GM12891 (cell line): ENCODE measurements at regions not wholly inside any gene's neighbourhood (a gene's known extent, or its start where the extent isn't known, plus 50 kb on each side); places are given as distances from the start of the nearest gene placed in this dataset.

Experiments
- DNase-seq: peaks from one replicate; pipeline ENCODE4 v3.0.0; 2011; ENCODE audit warnings: low spot score; ENCODE audit not compliant: insufficient read length
- FAIRE-seq: peaks from 2 replicates; lab custom pipeline; 2011; peaks lifted over from hg19 to GRCh38; lab: Jason Lieb, UNC
- PAX5 ChIP-seq: IDR thresholded peaks from 2 replicates; pipeline ENCODE4 v1.6.1; 2011; ENCODE audit warnings: low read length, moderate library complexity, mild to moderate bottlenecking; ENCODE audit not compliant: insufficient read depth, severe bottlenecking
- POLR2A ChIP-seq: IDR thresholded peaks from 2 replicates; pipeline ENCODE4 v1.6.1; 2011; ENCODE audit warnings: low read depth, low read length, control low read depth
- POLR2AphosphoS5 ChIP-seq: IDR thresholded peaks from 2 replicates; pipeline ENCODE4 v1.6.1; 2011; ENCODE audit warnings: low read depth, low read length, control low read depth
- POU2F2 ChIP-seq: IDR thresholded peaks from 2 replicates; pipeline ENCODE4 v1.6.1; 2011; ENCODE audit warnings: low read depth, mild to moderate bottlenecking, control low read depth, low read length, moderate library complexity
- SPI1 ChIP-seq: IDR thresholded peaks from 2 replicates; pipeline ENCODE4 v1.6.1; 2011; ENCODE audit warnings: low read depth, low read length, control low read depth
- TAF1 ChIP-seq: IDR thresholded peaks from 2 replicates; pipeline ENCODE4 v1.6.1; 2011; ENCODE audit warnings: low read depth, low read length, control low read depth

DNA sequence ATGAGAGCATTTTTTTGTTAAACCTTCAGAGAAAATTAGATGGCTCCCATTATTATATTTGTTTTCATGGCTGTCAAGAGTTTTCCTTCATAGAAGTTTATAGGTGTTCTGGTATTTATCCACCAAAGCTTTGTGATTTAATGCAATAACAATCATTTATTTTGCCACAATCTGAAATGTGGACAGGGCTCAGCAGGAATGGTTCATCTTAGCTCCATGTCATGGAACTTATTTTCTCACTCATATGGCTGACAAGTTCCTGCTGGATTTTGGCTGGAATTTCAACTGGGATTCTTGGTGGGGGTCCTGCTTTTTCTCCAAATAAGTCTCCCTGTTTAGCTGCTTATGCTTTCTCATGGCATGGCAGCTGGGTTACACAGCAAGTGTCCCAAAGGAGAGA, 876.7 kb downstream of the QKI start:
- TF ChIP-seq POU2F2 (no peak), POLR2AphosphoS5 (no peak), PAX5 (no peak), TAF1 (no peak), POLR2A (no peak), SPI1 (no peak)
- DNase-seq: no peak
- FAIRE-seq: no peak

- no peak for TF ChIP-seq TAF1
- TF ChIP-seq POLR2A: no peak
- no peak for FAIRE-seq
Observed at GRCh38 chr6:164290101-164290500, 875.6 kb downstream of the QKI start.

GRCh38 chr6:164286011-164286410, 871.5 kb downstream of the QKI start:
- no peak for DNase-seq
- TF ChIP-seq POLR2A (no peak), SPI1 (no peak), POU2F2 (no peak), POLR2AphosphoS5 (no peak), TAF1 (no peak), PAX5 (no peak)
- no peak for FAIRE-seq

More at GRCh38 chr6:164290101-164290500, 875.6 kb downstream of the QKI start:
- DNase-seq: no peak

DNA sequence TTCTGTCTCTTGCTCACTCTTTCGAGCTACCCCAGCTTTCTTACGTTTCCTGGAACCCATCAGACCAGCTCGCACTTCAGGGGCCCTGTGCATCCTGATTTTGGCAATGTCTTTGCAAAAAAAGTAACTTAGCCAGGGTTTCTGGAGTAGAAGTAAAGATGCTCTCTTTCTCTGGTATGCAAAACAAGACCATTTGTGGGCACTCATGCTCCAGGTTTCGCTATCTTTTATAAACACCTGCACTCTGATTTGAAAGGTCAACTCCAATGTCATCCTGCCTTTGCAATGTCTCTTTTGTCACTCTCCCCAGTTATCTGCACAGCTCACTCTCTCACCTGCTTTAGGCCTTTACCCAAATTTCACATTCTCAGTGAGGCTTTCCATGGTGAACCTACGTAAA, 869.1 kb downstream of the QKI start:
- FAIRE-seq (no peak), DNase-seq (no peak)
- TF ChIP-seq POLR2A: no peak
- TF ChIP-seq POU2F2: no peak
- TF ChIP-seq TAF1: no peak
- no peak for TF ChIP-seq SPI1
- no peak for TF ChIP-seq PAX5
- no peak for TF ChIP-seq POLR2AphosphoS5

DNA sequence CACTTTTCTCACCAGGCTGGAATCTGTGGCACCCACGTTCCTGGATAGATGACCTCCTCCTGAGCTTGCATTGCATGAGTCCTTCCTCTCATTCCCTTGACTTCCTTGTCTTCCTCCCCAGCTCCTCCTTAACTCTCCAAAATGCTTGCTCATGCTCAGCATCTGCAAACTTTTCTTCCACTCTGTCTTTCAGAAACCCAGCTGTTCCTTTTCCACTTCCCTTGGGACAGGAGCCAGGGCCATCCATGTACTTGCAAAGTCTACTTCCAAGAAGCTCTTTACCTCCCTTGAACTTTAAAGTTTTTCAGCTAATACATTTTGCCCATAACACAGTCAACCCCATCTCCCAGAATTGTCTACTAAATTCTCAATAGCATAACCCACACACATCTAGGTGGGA, 861.7 kb downstream of the QKI start:
- no peak for DNase-seq
- FAIRE-seq: no peak
- TF ChIP-seq SPI1: no peak
- no peak for TF ChIP-seq POLR2AphosphoS5
- TF ChIP-seq PAX5: no peak
- no peak for TF ChIP-seq TAF1
- no peak for TF ChIP-seq POLR2A
- TF ChIP-seq POU2F2: no peak

DNA sequence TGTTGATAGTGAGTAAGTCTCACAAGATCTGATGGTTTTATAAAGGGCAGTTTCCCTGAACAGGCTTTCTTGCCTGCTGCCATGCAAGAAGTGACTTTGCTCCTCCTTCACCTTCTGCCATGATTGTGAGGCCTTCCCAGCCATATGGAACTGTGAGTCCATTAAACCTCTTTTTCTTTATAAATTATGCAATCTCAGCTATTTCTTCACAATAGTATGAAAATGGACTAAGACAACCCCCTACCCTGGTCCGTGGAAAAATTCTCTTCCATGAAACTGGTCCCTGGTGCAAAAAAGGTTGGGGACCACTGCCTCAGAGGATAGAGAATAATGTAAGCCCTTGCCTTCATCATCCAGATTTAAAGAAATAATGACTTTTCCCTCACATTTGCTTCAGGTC, 861.3 kb downstream of the QKI start:
- no peak for DNase-seq
- TF ChIP-seq PAX5: no peak
- TF ChIP-seq POLR2AphosphoS5: no peak
- no peak for TF ChIP-seq POLR2A
- TF ChIP-seq TAF1: no peak
- TF ChIP-seq SPI1: no peak
- no peak for TF ChIP-seq POU2F2
- FAIRE-seq: no peak

GRCh38 chr6:164274493-164274892, 860.0 kb downstream of the QKI start:
- DNase-seq (no peak), FAIRE-seq (no peak)
- TF ChIP-seq PAX5 (no peak), SPI1 (no peak), TAF1 (no peak), POLR2A (no peak), POU2F2 (no peak), POLR2AphosphoS5 (no peak)

DNA sequence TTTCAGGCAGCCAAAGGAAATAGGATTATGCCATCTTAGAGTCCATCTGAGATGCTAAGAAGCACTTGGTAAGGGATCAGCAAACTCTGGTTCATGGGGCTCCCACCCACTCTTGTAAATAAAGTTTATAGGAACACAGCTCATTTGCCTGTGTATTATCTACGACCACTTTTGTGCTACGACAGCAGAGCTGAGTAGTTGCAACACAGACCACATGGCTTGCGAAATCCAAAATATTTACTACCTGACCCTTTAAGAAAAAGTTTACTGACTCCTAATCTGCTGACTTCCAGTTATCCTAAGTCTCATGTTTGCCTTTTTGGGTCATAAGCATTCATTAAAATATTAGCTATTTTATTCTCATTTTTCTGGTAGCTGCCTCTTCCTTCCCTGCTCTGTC, 859.0 kb downstream of the QKI start:
- DNase-seq (no peak), FAIRE-seq (no peak)
- TF ChIP-seq POU2F2 (no peak), TAF1 (no peak), PAX5 (no peak), SPI1 (no peak), POLR2A (no peak), POLR2AphosphoS5 (no peak)

DNA sequence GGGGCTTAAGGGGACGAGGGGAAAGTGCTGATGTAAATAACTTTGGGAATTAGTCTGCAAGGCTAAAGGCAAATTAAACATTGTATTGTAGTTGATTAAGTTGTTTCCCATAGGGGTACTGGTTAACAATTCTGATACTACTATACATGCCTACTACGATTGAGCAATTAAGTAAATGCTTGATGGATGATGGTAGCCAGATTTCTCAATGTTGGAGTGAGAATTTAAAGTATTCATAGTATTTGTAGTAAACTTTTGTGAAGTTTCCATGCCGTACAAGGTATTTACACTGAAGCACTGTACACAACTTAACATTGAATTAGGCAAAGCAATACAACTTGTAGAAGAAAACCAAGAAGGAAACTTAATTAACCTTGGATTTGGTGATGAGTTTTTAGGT, 852.3 kb downstream of the QKI start:
- DNase-seq (no peak), FAIRE-seq (no peak)
- TF ChIP-seq POLR2A (no peak), POLR2AphosphoS5 (no peak), PAX5 (no peak), TAF1 (no peak)

- DNase-seq (no peak), FAIRE-seq (no peak)
- TF ChIP-seq TAF1 (no peak), PAX5 (no peak), POLR2AphosphoS5 (no peak), POLR2A (no peak), POU2F2 (no peak), SPI1 (no peak)
Observed at GRCh38 chr6:164262348-164262747, 847.8 kb downstream of the QKI start.

GRCh38 chr6:164258421-164258820, 843.9 kb downstream of the QKI start:
- no peak for DNase-seq
- FAIRE-seq: no peak
- TF ChIP-seq POLR2A: no peak
- no peak for TF ChIP-seq POLR2AphosphoS5
- no peak for TF ChIP-seq PAX5
- no peak for TF ChIP-seq POU2F2
- no peak for TF ChIP-seq TAF1
- TF ChIP-seq SPI1: no peak
